ENCODE measurements at regions not wholly inside any gene's neighbourhood (a gene's known extent, or its start where the extent isn't known, plus 50 kb on each side); places are given as distances from the start of the nearest gene placed in this dataset.

GRCh38 chr10:10497245-10497644, 520.4 kb upstream of the CELF2 start:
- DNase-seq (ENCODE audit: low read depth, low spot score) = no peak

- no peak for DNase-seq (ENCODE audit: low read depth, low spot score)
These were observed 518.9 kb upstream of the CELF2 start for GRCh38 chr10:10498781-10499180.

DNA sequence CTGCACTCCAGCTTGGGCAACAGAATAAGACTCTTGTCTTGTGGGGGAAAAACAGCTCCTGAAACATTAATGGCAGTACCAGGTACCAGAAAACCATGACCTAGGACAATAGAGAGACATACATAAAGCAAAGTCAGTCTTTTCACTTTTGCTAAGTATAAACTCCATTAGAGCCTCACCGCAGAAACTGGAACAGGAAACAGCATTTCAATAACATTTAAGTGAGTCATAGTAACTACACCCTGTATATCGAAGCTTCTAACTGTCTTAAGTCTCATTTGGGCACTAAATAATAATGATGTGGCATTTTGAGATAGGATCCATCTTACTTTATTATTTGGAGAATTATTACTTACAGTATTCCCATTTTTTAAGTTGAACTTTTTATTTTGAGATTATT, 517.8 kb upstream of the CELF2 start:
- no peak for DNase-seq (ENCODE audit: low read depth, low spot score)

DNA sequence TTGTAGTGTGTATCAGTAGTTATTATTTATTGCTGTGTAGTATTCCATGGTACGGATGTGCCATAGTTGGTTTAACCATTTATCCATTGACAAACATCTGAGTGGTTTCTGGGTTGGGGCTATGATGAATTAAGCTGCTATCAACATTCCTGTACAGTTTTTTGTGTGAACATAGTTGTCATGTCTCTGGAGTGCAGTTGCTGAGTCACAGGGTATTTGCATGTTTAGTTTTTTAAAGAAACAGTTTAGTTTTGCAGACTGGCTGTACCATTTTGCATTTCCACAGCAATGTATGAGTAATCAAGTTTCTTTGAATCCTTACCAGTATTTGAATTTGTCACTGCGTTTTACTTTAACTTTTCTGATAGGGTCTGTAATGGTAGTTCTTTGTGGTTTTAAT, 516.7 kb upstream of the CELF2 start:
- no peak for DNase-seq (ENCODE audit: low read depth, low spot score)

DNA sequence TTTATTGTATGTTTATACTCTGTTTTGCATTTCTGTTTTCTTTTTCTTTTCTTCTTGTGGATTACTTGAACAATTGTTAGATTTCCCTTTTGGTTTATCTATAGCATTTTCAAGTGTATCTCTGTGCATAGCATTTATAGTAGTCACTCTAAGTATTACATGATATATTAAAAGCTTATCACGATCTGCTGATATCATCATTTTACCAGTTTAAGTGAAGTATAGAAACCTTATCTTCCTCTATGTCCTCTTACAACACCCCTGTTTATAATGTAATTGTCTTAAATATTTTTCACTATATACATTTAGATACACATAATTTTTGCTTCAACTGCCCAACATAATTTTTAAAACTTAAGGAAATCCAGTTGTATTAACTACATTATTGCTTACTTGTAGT, 513.9 kb upstream of the CELF2 start:
- DNase-seq (ENCODE audit: low read depth, low spot score) = no peak

DNA sequence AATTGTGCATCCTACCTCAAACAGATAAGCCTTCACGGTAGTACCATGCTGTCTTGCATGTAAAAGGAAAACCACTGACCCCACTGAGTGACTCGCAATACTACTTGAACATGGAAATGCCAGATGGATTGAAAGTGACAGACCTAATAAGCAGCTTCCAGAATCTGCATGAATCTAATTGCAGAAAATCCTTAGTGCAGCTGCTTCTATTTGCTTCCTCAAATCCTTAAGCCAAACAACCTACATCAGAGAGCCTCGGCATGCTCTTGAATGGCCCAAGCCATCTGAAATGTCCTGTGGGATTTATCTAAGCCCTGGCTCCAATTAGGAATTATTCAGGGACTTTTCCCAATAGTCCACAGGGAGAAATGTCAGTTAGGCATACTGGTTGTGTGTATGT, 509.5 kb upstream of the CELF2 start:
- no peak for DNase-seq (ENCODE audit: low read depth, low spot score)

DNA sequence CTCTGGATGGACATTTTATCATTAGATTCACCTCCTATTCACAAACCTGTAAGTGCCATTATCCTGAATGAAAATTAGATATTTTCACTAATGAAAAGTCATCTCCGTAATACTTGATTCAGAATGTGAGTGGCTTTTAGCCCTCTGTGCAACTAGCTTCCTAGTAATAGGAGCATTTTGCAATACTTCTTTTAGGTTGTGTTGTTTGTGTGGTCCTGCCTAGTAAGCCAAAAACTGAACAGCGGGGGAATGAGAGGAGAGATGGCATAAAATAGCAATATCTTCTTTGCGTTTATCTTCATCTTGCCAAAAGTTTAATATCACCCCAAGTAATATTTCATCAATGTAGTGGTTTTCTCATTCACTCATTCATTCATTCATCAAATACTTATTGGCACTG, 507.5 kb upstream of the CELF2 start:
- DNase-seq (ENCODE audit: low read depth, low spot score) = no peak

GRCh38 chr10:10513067-10513466, 504.6 kb upstream of the CELF2 start:
- no peak for DNase-seq (ENCODE audit: low read depth, low spot score)

DNA sequence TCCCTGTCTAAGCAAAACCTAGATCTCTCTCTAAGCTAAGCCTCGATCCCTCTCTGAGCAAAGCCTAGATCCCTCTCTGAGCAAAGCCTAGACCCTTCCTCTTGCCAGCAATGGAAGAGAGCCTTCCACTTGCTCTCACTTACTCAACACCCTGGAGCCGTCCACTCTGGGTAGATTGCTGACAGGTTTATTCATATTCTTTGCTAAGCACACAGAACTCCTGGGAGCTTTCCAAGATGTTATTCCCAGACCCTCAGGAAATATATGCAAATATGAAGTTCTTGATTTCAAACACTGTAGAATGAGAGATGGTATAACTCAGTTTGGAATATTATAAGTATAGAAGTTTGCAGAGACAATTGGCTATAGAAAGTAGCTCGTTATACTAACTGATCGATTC, 503.8 kb upstream of the CELF2 start:
- no peak for DNase-seq (ENCODE audit: low read depth, low spot score)

GRCh38 chr10:10514797-10515196, 502.9 kb upstream of the CELF2 start:
- DNase-seq (ENCODE audit: low read depth, low spot score) = no peak

- DNase-seq (ENCODE audit: low read depth, low spot score) = no peak
These were observed 502.0 kb upstream of the CELF2 start for GRCh38 chr10:10515479-10516204.

- DNase-seq (ENCODE audit: low read depth, low spot score) = no peak
These were observed 501.1 kb upstream of the CELF2 start for GRCh38 chr10:10516346-10517130.

GRCh38 chr10:10517866-10518265, 499.8 kb upstream of the CELF2 start:
- no peak for DNase-seq (ENCODE audit: low read depth, low spot score)

DNA sequence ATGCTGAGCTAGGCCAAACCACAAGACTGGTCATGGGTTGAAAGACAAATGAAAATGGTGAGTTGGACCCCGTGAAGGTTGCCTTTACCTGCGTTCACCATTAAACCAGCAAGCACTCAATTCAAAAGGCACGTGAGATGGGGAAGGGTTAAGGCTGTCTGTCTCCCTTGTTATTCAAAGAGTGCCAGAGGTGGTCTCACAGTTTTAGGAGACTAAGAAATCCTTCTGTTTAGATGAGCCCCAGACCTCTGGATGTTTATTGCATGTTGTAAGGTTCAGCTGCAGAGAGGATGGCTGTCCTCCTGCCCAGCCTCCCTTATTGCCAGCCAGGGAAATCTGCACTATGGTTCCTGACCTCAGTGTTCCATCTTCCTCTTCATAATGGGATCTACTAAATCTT, 498.0 kb upstream of the CELF2 start:
- no peak for DNase-seq (ENCODE audit: low read depth, low spot score)

DNA sequence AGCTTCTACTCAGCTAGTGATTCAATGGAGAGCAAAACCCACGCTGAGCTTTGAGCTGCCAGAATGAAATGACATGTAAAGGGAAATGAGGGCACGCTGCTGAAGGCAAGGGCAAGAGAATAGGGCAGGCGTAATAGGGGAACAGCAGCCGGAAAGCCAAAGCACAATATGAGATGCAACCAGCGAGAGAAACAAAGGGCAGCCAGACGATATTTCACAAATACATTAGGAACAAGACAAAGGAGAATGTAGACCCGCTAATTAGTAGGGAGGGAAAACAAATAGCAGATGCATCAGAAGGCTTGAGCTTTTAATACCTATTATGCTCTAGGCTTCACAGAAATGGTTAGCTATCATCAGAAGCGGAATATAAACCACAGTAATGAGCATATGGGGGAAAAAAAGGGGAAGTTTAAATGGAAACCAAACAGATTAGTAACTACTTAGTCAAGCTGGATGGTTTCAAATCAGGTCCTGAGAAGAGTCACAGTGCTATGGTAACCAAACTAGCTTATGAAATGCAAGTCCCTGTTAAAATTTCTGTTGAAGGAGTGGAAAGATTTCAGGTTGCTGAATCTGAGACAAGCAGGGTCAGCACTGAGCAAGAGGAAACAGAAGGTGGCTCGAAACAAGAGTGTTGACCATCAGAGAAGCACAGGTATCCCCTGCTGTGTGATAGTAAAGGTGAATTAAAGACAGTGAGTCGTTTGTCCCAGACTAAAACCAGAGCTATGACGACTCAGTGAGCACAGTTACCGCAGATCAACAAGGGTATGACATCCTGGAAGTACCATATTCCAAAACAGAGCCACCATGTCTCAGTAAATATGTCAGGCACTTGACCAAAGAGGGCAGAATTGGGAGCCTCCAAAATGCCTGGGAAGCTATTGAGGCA, 496.9 kb upstream of the CELF2 start:
- no peak for DNase-seq (ENCODE audit: low read depth, low spot score)

DNA sequence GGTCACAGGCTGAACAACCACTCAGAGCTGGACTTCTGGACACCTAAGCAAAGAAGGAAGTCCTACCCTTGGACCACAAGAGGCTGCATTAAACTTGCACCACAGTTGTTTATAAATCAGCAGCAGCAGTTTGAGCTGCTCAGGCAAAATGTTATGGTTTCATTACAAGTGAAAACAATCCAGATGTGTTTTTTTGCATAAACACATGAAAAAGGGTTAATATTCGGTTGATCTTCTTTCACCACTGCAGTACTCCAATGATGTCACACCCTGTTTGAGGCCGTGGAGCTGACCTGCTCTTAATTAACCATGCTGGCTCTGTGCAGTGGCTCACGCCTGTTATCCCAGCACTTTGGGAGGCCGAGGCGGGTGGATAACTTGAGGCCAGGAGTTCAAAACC, 490.8 kb upstream of the CELF2 start:
- no peak for DNase-seq (ENCODE audit: low read depth, low spot score)

- no peak for DNase-seq (ENCODE audit: low read depth, low spot score)
These were observed 489.7 kb upstream of the CELF2 start for GRCh38 chr10:10527861-10528562.

DNA sequence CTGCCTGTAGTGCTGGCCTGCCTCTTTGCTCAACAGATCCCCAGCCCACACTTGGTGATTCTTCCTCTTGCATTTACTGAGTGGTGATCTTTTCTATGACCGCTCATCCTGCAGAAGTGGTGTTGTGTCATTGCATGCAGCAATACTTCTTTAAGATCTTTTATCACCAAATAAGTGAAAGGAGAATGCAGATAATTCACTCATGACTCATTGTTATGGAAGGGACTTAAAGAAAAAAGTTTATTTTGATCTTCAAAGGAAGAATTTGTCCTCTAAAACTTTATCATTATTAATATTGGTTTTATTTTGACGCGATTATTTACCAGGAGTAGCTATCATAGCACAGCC, 489.1 kb upstream of the CELF2 start:
- DNase-seq (ENCODE audit: low read depth, low spot score) = no peak

GRCh38 chr10:10530313-10530712, 487.4 kb upstream of the CELF2 start:
- no peak for DNase-seq (ENCODE audit: low read depth, low spot score)

GRCh38 chr10:10532236-10532635, 485.4 kb upstream of the CELF2 start:
- no peak for DNase-seq (ENCODE audit: low read depth, low spot score)

- no peak for DNase-seq (ENCODE audit: low read depth, low spot score)
These were observed 484.8 kb upstream of the CELF2 start for GRCh38 chr10:10532826-10533225.

DNA sequence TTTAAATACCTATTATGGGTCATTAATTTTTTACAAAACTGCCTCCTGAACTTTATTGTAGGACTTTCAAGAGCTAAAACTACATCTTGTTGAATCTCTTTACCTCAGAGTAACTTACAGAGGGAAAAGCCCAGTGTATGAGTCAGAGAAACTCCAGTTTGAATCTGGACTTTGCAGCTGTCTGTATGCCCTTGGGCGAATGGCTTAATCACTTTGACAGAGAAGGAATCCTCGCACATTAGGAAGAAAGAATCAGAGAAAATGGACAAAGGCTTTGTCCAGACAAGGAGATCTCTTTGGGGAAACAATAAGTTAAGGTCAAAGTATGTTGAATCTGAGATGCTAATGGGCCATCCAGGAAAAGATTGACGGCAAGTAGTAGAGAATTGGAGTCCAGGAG, 484.2 kb upstream of the CELF2 start:
- no peak for DNase-seq (ENCODE audit: low read depth, low spot score)
